GM21367 (cell line): ENCODE measurements at regions not wholly inside any gene's neighbourhood (a gene's known extent, or its start where the extent isn't known, plus 50 kb on each side); places are given as distances from the start of the nearest gene placed in this dataset.

Experiments used
- ATAC-seq: cut with Tn5 transposase; IDR thresholded peaks from one replicate; pipeline ENCODE4 v1.9.1; 2021; ENCODE audit not compliant: unreplicated experiment

DNA sequence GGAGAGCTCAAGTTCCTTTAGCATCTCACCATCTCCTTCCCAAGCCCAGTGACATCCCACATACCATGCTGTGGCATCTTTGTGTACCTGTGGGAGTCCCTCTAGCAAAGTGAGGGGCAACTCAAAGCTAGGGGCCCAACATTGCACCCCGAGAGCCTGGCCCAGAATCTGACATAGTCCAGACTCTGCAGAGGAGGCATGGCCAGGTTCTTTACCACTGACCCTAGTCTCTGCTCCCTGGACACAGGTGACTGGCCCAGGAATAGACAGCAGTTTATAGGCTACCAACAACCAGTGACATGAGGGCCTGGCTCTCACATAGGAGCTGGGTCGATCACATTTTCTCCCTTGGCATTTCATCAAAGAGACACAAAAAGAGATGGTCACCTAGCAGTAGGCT is 444.0 kb upstream of the ZMIZ1 start:
- no peak for ATAC-seq

DNA sequence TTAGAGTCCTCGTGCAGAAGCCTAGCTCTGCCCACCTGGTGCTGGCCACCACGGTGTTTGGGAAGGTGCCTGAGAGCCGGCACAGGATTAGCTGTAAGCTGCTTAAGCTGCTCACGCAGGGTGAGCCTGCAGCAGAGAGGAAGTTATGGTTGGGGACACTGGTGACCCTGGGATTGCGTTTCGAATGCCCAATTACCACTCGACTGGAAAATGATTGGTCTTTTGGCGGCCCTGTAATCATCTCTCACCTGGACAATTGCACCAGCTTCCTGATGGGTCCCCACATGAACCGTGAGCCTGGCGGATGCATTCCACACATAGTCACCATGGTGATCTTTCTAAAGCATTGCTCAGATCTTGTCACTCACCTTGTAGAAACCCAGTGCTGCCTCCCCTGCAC is 442.3 kb upstream of the ZMIZ1 start:
- no peak for ATAC-seq

DNA sequence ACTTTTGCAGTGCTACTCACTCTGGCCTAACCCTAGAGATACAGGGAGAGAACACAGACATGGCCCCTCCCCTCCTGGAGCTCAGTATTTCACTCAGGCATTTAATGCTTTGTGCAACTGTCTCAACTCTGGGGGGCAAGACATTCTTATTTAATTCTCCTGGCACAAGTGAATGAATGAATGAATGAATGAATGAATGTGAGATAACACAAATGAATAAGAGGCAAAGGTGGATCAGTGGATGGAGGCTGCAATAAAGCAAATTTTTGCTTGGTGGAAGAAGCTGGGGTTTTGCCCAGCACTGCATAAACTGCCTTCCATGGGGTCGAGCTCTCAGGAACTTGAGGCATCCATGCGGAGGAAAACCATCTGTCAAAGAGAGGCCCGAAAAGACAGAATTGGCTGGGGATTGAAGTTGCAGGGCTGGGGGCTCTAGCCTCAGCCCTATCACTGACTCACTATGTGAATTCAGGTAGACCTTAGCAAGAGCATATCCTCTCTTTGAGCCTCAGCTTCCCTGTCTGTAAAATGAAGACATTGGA is 441.4 kb upstream of the ZMIZ1 start:
- ATAC-seq, result no peak

DNA sequence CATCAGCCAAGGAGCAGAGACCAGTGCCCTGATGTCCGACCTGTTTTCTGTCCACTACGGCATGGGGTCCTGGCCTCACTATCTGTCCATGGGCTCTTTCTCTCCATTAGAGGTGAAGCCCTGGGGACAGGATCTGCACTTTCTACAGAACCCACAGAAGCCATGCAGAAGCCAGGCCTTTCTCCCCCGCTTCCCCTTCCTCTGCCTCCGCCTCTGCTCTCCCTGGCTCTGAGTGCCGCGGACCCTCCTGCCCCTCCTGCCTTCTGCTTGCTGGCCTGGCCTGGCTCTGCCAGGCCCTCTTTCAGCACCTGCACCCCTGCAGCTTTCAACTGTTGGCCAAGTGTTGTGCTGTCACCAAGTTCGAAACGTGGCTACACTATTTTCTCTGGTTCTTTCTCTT is 439.8 kb upstream of the ZMIZ1 start:
- no peak for ATAC-seq

DNA sequence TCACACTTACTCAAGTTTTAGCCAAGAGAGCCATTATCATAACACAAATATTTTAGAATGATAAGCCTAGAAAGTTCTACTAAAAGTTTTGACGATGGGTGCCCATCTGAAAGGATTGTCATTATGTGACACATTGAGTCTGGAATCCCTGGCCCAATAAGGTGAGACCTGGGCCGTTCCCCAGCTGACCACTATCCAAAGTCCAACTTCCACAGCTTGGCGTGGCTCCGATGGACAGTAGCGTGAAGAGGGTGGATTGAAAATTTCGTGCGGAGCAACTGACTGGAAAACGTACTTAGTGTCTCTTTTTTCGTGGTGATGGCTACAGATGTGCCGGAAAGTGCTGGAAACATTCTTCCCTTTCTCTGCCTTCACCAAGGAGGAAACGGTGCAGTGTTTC is 439.0 kb upstream of the ZMIZ1 start:
- no peak for ATAC-seq

DNA sequence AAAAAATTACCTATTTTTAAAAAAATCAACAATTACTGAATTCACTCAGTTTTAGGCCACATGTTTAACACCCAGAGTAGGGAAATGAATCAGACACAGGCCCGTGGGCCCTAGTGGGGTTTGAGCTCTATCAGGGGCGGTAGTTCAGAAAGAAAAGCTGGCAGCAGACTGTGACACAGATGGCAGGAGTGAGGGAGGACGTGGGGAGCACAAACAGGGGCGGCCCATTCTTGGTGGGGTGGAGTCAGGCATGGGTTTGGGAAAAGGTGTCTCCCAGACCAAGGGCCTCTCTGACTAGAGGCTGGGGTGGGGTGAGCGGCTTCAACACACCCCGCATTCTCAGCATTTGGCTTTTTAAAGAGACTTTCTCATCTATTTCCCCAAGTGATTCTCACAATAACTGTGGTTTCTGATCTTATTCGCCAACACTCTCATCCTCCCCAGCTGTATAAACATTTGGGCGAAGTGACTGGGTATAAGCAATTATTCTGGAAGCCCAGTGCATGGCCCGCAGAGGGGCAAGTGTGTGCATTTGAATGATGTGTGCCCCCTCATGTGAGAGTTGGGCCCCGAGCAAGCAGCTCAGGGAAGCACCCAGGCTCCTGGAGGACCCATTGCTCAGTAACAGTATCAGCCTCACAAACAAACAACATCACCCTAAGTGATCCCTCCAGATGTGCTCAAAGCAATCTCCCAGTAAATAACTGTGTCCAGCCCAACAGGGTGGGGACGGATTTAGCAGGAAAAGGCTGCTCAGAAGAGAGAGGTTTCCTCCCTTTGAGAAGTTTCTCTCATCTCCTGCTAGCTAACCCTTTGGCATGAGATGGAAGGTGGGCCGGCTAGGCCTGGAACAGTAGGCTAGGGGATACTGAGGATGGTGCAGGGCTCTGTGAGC is 437.6 kb upstream of the ZMIZ1 start:
- no peak for ATAC-seq

DNA sequence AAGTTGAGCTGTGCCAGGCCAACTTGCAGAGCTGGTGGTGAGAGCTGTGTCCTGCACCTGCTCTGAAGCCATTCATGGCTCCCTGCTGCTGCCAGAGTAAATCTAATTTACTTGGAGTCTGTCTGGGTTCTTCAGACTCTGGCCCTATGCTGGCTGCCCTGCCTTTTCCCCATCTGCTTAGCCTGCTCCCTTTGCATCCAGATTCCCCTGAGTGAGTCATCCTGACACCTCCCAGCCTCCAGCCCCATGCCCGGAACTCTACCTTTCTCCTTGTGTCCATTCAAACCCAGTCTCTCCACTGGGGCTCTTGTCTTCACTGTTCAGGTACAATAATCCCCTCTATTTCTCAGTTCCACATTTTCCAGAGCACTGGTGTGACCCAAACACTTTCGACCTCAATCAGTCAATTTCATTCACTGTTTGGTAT is 434.4 kb upstream of the ZMIZ1 start:
- no peak for ATAC-seq

DNA sequence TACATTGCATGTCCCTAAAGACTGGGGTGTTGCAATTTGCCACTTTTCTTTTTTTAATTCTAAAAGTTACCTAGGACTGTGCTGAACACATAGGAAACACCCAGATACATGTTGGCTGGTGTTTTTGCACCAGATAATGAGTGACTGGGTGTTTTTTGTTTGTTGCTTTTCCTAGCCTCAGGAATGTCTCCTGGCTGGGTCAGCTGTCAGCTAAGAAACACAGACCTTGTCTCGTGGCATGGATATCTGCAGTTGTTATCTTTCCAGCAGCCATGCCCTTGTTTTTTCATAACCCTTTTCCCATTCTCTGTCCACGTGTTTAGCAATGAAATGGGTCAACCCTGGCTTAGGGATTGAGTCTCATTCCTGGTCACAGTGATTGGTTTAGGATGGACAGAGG is 433.9 kb upstream of the ZMIZ1 start:
- no peak for ATAC-seq

DNA sequence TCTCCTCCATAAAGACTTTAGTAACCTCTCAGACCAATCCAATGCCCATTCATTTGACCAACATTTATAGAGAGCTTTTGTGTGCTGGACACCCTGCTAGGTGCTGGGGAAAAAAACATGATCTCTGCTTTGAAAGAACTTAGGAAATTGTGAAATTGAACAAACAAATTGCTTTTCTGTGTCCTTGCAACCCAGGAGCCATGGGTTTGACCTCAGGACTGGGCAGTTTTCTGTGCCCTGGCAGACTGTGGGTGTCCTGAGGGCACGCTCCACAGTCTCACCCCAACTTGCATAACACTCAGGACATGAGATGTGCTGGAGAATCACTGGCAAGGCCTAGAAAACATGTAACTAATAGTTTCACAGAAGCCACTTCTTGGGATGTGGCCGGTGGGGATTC is 429.1 kb upstream of the ZMIZ1 start:
- ATAC-seq, result no peak

DNA sequence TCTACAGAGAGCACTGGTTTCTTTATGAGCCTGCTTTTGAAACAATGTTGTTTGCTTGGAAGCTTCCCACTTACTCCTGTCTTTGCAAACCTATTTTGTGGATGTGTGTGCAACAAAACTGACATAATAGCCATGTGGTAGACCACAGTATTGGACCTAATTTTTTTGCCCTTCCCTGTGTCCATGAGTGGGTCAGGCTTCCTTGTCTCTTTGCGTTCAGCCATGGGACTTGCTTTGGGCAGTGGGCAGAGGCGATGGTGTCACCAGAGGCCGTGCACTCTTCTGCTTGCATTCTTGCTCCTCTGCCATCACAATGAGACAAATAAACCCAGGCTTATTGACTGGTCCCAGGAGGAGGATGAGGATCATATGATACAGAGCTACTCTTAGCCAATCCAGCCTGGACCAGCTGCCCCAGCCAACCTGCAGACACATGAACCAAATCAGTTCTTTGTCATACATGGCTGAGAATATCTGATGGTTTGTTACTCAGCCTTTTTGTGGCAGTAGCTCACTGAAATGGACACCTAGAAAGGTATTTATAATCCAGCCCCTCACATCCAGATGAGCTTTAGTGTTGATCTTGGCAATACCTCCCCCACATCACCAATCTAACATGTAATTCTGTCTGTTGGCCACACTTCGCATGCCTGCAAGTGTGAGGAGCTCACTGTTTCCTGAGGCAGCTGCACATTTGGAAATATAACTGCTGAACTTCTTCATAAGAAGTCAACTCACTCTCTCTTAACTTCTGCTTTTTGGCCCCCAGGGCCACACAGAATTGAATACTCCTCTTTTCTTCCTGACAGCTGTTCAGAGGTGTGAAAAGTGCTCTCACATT is 427.8 kb upstream of the ZMIZ1 start:
- ATAC-seq, result no peak

DNA sequence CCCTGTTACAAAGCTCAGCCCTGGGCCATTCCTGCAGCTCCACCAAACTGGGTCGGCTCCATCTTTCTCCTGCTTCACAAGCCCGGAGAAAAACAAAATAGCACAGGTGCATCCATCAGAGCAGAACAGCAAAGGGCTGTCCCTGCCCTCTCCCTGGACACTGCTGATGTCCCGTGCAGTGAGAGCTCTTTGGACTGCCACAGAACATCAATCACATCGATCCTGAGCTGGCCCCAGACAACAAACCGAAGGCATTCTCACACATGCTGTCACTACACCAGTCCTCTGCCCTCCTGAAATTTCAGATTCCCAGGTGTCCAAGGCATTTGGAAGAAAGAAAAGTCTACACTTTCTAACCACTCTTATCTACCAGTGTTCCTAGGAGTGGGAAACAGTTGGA is 427.1 kb upstream of the ZMIZ1 start:
- no peak for ATAC-seq

DNA sequence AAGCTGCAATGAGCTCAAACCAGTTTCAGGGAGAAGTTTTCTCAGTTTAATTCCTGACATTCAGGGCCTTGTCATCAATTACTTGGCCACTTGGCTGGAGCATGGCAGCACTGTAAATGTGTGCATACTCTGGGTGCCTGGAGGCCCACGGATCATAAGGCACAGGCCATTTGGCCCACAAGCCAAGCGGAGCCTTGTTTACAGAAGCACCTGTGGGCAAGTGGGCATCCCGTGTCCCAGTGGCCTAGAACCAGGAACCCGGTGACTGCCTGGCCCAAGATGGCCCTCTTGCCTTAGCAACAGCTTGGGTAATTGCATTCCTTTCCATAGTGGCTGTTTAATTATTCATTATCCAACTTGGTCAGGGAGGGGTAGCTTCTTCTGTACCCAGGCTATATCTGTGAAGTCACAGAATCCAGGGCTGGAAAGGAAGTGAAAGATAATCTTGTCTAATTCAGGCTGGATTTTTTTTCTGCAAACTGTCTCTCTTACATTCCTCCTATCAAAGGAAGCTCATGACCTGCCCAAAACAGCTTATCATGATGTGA is 426.4 kb upstream of the ZMIZ1 start:
- no peak for ATAC-seq

DNA sequence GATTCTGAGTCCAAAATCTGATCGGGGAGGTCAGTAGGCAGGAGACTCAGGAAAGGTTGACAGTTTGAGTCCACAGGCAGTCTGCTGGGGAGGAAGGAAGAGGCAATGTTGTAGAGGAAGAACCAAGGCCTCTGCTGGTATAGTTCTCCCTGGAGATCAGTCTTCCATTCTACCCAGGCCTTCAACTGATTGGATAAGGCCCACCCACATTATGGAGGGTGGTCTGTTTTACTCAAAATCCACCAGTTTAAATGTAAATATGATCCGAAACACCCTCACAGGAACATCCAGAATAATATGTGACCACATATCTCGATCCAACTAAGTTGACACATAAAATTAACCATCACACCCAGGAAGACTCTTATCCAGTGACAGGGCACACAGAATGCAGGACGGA is 425.3 kb upstream of the ZMIZ1 start:
- ATAC-seq, result no peak

DNA sequence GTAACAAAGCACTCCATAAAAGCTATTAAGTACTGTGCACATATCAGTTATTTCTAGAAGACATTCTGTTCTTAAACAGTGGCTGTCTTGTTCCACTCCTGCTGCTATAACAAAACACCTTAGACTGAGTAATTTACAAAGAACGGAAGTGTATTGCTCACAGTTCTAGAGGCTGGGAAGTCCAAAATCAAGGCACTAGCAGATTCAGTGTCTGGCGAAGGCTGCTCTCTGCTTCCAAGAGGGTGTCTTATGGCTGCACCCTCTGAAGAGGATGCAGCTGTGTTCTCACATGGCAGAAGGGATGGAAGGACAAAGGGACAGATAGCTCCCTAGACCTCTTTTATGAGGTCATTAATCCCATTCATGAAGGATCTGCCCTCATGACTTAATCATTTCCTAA is 424.2 kb upstream of the ZMIZ1 start:
- ATAC-seq, result no peak

DNA sequence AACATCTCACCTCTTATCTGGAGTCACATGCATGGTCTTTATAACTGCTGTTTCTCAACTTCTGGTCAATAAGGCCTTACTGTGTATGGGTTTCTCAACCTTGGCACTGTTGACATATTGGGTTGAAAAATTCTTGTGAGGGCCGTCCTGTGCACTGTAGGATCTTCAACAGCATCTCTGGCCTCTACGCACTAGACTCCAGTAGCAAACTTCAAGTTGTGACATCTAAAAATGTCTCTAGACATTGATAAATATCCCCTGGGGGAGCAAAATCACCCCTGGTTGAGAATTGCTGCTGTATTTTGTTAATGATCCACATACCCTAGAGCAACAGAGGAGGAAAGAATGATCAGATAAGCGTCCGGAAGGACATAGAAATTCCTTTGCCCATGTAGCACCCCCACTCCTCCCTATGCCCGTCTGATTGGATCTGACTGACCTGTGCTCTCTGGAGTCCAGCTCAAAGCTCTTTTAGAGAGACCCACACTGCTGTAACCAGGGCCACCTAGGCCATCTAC is 423.5 kb upstream of the ZMIZ1 start:
- no peak for ATAC-seq

DNA sequence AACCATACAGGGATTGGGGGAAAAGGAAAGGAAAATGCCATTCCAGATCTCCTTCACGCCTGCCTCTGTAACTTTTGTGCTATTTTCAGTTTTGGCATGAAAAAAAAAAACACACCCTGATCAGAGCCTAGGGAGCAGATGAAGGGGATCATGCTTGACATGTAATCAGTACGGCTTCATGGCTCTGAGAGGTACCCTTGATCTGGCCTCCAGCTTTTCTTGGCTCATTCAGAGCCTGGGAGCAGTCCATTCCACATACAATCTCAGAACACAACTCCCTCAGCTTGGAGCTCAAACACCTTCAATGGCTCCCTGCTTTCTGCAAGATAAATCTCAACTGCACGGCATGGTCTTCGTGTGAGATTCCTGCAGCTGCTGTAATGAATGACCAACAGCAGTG is 422.8 kb upstream of the ZMIZ1 start:
- no peak for ATAC-seq

DNA sequence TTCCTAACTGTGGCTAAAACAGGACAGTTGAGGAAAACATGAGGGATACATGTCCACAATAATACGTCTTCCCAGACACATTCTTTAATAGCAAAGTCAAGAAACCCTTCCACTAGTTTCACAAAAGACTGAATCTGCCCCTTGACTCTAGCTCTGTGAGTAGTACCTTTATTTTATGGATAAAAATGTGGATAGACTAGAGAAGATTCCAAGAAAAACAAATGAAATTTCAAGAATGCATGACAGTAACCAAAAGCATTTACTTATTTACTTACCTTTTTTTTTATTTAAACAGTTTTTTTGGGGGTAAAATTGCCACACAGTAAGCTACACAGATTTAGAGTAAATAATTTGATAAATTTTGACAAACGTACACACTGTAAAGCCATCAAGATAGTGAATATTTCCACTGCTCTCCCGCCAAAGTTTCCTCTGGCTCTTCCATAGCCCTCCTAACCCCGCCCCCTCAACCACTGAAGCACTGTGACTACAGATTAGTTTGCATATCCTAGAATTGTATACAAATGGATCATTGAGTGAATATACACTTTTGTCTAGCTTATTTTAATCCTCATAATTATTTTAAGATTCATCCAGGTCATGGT is 420.4 kb upstream of the ZMIZ1 start:
- no peak for ATAC-seq

DNA sequence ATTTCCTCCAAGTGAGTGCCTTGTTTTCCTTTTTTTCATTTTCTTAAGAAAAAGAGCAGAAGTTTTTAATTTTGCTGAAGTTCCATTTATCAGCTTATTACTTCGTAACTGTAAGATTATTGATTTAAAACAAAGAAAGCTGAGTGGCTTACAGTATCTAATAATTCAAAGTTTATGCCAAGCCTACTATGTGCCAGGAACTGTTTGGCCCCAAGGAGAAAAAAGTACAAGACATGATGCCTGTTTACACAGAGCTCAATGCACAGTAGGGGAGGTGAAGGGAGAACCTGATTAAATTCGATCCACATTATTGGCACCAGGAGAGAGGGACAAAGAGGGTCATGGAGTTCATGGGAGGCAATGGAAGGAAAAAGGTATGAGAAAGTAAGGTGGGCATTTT is 419.3 kb upstream of the ZMIZ1 start:
- ATAC-seq, result no peak

DNA sequence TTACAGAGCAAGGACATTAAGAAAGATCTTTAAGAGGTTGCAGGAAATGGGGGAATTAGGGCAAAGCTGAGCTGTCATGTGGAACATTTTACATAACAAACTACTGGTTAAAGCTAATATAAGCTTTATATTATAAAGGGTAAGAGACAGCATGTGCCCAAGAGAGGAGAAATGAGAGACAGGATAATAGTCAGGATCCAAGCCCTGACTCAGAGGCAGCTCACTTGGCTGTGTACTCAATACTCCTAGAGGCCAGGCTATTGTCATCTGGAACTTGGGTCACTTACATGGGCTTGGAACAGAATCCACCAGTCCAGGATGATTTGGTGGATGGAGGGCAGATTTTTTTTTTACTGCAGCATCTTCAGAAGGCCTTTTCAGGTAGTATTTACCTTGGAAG is 418.6 kb upstream of the ZMIZ1 start:
- no peak for ATAC-seq

DNA sequence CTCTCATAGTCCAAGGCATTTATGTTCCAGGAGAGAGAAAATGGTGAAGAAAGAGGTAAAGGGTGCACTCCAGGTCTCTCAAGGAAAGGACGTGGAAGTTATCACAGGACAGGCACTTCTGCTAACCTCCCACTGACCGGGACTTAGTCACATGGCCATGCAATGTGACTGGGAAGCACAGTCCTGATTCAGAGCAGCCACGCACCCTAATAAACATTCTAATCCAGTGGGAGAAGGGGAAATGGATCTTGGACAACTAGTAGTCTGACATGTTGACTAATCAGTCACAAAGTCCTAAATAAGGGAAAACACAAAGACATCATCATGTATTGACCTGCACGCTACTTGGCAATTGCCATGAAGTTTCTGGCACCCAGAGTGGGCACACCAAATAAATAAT is 417.5 kb upstream of the ZMIZ1 start:
- ATAC-seq, result no peak

DNA sequence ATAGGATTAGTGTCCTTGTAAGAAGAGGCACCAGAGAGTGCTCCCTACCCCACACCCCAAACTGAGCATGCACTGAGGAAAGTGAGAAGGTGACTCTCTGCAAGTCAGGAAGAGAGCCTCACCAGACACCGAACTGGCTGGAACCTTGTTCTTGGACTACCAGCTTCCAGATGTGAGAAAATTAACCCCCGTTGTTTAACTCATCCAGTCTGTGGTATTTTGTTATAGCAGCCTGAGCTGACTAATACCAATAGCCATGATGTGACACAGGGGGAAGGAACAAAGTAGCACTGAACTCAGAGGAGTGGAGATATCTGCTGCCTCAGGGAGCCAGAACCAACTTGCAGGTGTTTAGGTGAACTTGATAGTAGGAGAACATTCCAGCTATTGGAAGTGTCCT is 415.2 kb upstream of the ZMIZ1 start:
- no peak for ATAC-seq
